ENCODE measurements at regions not wholly inside any gene's neighbourhood (a gene's known extent, or its start where the extent isn't known, plus 50 kb on each side); places are given as distances from the start of the nearest gene placed in this dataset.

DNA sequence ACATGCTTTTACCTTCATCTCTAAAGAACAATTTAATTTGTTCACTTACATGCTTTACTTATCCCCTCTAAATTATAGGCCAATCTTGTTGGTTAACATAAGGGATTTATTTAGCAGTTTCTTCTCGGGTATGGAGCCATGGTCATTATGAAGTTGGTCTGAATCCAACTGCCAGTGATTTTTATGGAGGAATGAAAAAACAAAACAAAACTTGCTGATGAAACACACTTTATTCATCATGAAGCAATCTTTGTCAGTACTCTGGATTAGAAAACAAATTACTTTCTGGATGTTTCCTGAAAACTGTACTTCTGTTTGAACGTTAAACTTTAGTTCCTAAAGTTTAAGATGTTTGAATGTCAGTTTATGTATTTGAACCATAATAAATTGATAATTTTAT is 715.8 kb downstream of the KLHL13 start:
- TF ChIP-seq, protein P1, sequence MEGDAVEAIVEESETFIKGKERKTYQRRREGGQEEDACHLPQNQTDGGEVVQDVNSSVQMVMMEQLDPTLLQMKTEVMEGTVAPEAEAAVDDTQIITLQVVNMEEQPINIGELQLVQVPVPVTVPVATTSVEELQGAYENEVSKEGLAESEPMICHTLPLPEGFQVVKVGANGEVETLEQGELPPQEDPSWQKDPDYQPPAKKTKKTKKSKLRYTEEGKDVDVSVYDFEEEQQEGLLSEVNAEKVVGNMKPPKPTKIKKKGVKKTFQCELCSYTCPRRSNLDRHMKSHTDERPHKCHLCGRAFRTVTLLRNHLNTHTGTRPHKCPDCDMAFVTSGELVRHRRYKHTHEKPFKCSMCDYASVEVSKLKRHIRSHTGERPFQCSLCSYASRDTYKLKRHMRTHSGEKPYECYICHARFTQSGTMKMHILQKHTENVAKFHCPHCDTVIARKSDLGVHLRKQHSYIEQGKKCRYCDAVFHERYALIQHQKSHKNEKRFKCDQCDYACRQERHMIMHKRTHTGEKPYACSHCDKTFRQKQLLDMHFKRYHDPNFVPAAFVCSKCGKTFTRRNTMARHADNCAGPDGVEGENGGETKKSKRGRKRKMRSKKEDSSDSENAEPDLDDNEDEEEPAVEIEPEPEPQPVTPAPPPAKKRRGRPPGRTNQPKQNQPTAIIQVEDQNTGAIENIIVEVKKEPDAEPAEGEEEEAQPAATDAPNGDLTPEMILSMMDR (conservative IDR thresholded peaks at IDR 0.05 in 1 of 2, IDR thresholded peaks at IDR 0.05 in 1 of 2; ENCODE audit: extremely low read depth in 1 of 2, insufficient read depth in 1 of 2, low read depth in 1 of 2, low read length in 2 of 2) = no peak
- no peak for TF ChIP-seq EZH2 (IDR thresholded peaks at IDR 0.05; ENCODE audit: borderline replicate concordance, low read length)

Measured in mammary epithelial cell (primary cell).